ENCODE measurements at regions not wholly inside any gene's neighbourhood (a gene's known extent, or its start where the extent isn't known, plus 50 kb on each side); places are given as distances from the start of the nearest gene placed in this dataset.

- TF ChIP-seq CTCF (IDR thresholded peaks at IDR 0.05; ENCODE audit: insufficient read depth, low read length), result no peak
- TF ChIP-seq REST (IDR thresholded peaks at IDR 0.05; ENCODE audit: insufficient replicate concordance, low read depth), result no peak
Measured at GRCh38 chr2:226478109-226478809, 321.4 kb downstream of the IRS1 start.
